ENCODE measurements at regions not wholly inside any gene's neighbourhood (a gene's known extent, or its start where the extent isn't known, plus 50 kb on each side); places are given as distances from the start of the nearest gene placed in this dataset.

DNA sequence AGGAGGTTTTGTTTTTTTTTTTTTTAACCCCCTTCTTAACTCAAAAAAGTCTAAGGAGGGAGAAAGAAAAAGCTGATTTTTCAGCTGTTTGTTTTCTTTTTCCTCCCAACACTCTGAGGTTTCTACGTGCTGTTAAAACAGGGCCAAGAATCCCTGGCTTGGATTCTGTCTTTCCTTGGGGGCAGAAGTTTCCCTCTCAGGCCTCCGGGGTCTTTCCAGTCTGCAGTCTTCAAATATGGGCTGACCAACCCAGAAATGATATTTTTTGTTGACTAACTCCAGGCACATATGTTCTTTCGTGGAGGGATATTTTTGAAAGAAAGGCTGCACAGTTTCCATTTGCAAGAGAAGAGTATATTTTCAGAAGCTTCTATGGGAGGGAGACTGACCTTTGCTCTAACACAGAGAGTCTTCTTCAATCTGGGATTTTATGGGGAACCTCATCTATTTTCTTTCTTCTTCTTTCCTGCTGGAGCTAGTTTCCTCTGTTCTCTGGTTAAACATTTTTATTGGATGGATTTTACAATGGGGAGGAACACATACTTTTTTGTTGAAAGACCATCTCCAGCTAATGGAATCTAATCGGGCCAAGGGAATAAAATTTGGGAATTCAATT, 93.3 kb upstream of the SPRED2 start:
- TF ChIP-seq, protein P1, sequence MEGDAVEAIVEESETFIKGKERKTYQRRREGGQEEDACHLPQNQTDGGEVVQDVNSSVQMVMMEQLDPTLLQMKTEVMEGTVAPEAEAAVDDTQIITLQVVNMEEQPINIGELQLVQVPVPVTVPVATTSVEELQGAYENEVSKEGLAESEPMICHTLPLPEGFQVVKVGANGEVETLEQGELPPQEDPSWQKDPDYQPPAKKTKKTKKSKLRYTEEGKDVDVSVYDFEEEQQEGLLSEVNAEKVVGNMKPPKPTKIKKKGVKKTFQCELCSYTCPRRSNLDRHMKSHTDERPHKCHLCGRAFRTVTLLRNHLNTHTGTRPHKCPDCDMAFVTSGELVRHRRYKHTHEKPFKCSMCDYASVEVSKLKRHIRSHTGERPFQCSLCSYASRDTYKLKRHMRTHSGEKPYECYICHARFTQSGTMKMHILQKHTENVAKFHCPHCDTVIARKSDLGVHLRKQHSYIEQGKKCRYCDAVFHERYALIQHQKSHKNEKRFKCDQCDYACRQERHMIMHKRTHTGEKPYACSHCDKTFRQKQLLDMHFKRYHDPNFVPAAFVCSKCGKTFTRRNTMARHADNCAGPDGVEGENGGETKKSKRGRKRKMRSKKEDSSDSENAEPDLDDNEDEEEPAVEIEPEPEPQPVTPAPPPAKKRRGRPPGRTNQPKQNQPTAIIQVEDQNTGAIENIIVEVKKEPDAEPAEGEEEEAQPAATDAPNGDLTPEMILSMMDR (IDR thresholded peaks at IDR 0.05): no peak
- TF ChIP-seq POLR2A (IDR thresholded peaks at IDR 0.05): no peak
